Esophagus squamous epithelium (tissue), 5 donors: ENCODE measurements at regions not wholly inside any gene's neighbourhood (a gene's known extent, or its start where the extent isn't known, plus 50 kb on each side); places are given as distances from the start of the nearest gene placed in this dataset.

Experiments
- DNase-seq: peaks from one replicate; lab custom pipeline; 2025; lab: John Stamatoyannopoulos, UW
- H3K27ac ChIP-seq, 4 donors: fragments of 200-600 bp; sonication (generic); one replicate each; pipeline ENCODE4 v1.5.1; 2016 to 2019; ENCODE audit warnings: mild to moderate bottlenecking in 1 of 4
- H3K27me3 ChIP-seq, 4 donors: fragments of 200-600 bp; sonication (generic); 1 replicate in 3 of 4; 2 replicates in 1 of 4; pipeline versions ENCODE4 v1.5.1 to v1.6.0; 2017 to 2021; ENCODE audit warnings: antibody characterized with exemption in 1 of 4
- H3K36me3 ChIP-seq, 3 donors: fragments of 200-600 bp; sonication (generic); one replicate each; pipeline ENCODE4 v1.5.1; 2016 to 2019
- H3K4me1 ChIP-seq, 3 donors: fragments of 200-600 bp; sonication (generic); one replicate each; pipeline ENCODE4 v1.5.1; 2017 to 2019
- H3K4me3 ChIP-seq, 4 donors: fragments of 200-600 bp; sonication (generic); 1 replicate in 3 of 4; 2 replicates in 1 of 4; pipeline ENCODE4 v1.5.1; 2016 to 2019; ENCODE audit warnings: mild to moderate bottlenecking in 2 of 4, moderate library complexity in 1 of 4
- H3K9me3 ChIP-seq, 3 donors: fragments of 200-600 bp; sonication (generic); one replicate each; pipeline ENCODE4 v1.5.1; 2016 to 2019
- POLR2A ChIP-seq, 4 donors: fragments of 450-650 bp; IDR thresholded peaks; one replicate each; pipeline ENCODE4 v1.6.1; 2017; ENCODE audit warnings: antibody characterized with exemption in 4 of 4, mild to moderate bottlenecking in 4 of 4, moderate library complexity in 3 of 4
- WGBS, 2 donors: methylation state at CpG; one replicate each; pipeline ENCODE4 v1.1.5; 2018; 5-methylcytosine and 5-hydroxymethylcytosine counted together
- intact Hi-C: fragments of 100-400 bp; cut with DNase I; formaldehyde crosslinking; loops from one replicate; pipeline ENCODE4 v1.15.0; 2022
- TF ChIP-seq, protein P1 (sequence below), 6 experiments: fragments of 450-650 bp in 4 of 6; fragments of 200-600 bp in 2 of 6; sonication (generic) in 2 of 6; IDR thresholded peaks; one replicate each; pipeline ENCODE4 v1.5.1; 2016 to 2019; ENCODE audit warnings: antibody characterized with exemption in 6 of 6, mild to moderate bottlenecking in 4 of 6, moderate library complexity in 4 of 6
- donor health status: DM: yes; HTN: yes; CAD: no.

DNA sequence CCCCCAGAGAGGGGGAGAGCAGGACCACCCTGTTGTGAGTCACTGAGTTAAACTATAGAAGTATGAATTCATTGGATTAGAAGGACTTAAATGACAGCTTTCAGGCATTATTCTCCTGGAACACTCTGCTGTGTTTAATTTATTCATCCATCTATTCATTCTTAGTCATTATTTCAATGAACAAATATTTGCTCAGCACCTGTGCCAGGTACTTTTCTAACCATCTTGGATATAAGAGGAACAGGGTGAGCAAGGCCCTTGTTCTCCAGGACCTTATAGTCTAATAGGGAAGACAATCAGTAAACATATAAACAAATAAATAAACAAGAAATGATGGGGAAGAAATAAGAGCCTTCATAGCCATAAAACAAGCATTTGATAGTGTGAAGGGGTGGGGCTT lies 483.9 kb upstream of the BRINP1 start:
- TF ChIP-seq, protein P1, sequence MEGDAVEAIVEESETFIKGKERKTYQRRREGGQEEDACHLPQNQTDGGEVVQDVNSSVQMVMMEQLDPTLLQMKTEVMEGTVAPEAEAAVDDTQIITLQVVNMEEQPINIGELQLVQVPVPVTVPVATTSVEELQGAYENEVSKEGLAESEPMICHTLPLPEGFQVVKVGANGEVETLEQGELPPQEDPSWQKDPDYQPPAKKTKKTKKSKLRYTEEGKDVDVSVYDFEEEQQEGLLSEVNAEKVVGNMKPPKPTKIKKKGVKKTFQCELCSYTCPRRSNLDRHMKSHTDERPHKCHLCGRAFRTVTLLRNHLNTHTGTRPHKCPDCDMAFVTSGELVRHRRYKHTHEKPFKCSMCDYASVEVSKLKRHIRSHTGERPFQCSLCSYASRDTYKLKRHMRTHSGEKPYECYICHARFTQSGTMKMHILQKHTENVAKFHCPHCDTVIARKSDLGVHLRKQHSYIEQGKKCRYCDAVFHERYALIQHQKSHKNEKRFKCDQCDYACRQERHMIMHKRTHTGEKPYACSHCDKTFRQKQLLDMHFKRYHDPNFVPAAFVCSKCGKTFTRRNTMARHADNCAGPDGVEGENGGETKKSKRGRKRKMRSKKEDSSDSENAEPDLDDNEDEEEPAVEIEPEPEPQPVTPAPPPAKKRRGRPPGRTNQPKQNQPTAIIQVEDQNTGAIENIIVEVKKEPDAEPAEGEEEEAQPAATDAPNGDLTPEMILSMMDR (IDR thresholded peaks at IDR 0.05) = no peak
- TF ChIP-seq POLR2A (IDR thresholded peaks at IDR 0.05) = no peak

DNA sequence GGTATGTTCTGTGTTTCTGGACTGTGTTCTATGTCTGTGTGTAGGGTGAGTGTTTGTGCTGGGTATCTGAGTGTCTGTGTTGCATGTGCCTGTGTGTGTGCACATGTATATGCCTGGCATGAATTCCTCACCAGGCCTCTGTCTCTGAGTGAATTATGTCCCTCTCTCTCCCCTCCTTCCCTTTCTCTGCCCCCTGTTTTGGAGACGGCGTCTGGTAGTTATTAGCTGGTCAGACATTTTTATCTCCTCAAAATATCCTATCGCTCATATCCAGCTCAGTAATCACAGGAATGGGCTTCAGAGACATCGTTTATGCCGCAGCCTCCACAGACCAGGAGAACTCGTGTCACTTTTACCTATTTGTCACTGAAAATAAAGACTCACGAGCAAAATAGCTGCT lies 483.2 kb upstream of the BRINP1 start:
- peaks cover 0 to 3% (median under 1%) of the 10 kb centered on the region in 4 donors for H3K27me3 ChIP-seq
- WGBS, 2 donors = 39 to 62% methylated on average over 7 of the region's 7 CpGs
- intact Hi-C loops = no loop called here
- H3K27ac ChIP-seq = no peak overlapping the region
- TF ChIP-seq POLR2A (IDR thresholded peaks at IDR 0.05) = no peak
- TF ChIP-seq, protein P1 (IDR thresholded peaks at IDR 0.05) = no peak
- peaks cover 4 to 20% (median 6%) of the 10 kb centered on the region in 3 donors for H3K4me1 ChIP-seq
- no peaks in the 10 kb centered on the region for H3K36me3 ChIP-seq
- no peak for DNase-seq
- H3K4me3 ChIP-seq = no peak overlapping the region
- H3K9me3 ChIP-seq = no peaks in the 10 kb centered on the region

More for the DNA sequence above, 483.9 kb upstream of the BRINP1 start:
- Histone ChIP-seq H3K27me3 (peaks cover 0 to 3% (median under 1%) of the 10 kb centered on the region in 4 donors), H3K36me3 (no peaks in the 10 kb centered on the region), H3K4me3 (no peak overlapping the region), H3K9me3 (no peaks in the 10 kb centered on the region), H3K4me1 (peaks cover 4 to 20% (median 6%) of the 10 kb centered on the region in 3 donors), H3K27ac (no peak overlapping the region)
- DNase-seq = no peak
- intact Hi-C loops = no loop called here

DNA sequence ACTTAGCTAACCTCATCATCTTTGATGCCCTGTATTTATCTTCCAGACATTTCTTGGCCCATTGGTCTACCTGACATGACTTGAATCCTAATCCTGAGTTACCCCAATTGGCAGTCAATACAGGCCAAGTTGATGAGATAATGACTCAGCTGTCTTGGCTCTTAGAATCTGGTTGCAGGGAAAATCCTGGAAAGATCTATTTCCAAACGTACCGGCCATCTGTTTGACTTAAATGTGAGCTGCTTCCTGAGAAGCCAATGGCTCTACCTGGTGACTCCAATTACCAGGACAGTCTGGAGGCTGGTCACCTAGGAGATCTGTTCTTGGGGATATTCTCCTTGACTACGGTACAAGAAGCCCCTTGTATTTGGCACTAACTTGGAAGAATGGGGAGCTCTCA lies 475.2 kb upstream of the BRINP1 start:
- Histone ChIP-seq H3K27ac (no peak overlapping the region), H3K4me3 (no peak overlapping the region), H3K36me3 (no peaks in the 10 kb centered on the region), H3K9me3 (no peaks in the 10 kb centered on the region), H3K27me3 (peaks cover 0 to 3% (median 0%) of the 10 kb centered on the region in 4 donors), H3K4me1 (no peaks in the 10 kb centered on the region)
- DNase-seq = no peak
- intact Hi-C loops = no loop called here
- WGBS, 2 donors = 8 to 37% methylated on average over 2 to 3 of the region's 3 CpGs
- no peak for TF ChIP-seq POLR2A (IDR thresholded peaks at IDR 0.05)

DNA sequence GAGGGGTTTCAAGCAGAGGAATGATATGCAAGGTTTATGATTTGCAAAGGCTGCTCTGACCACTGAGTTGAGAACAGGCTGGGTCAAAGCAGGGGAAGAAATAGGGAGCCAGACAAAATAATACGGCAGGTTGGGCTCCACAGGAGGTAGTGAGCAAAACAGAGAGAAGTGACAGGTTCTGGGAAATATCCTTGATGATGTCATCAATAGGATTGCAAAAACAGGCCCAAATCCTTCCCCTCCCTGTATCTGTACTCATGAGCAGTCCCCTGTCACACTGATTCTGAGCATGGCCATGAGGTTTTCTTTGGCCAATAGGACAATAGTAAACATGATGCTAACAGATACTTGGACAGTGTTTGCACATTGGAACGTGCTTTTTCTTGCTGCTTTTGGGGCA lies 471.8 kb upstream of the BRINP1 start:
- Histone ChIP-seq H3K36me3 (no peaks in the 10 kb centered on the region), H3K4me1 (no peaks in the 10 kb centered on the region), H3K9me3 (no peaks in the 10 kb centered on the region), H3K27me3 (no peaks in the 10 kb centered on the region), H3K27ac (no peak overlapping the region), H3K4me3 (no peak overlapping the region)
- WGBS, 2 donors = 60 to 77% methylated on average over 2 of the region's 2 CpGs
- DNase-seq = no peak
- TF ChIP-seq, protein P1 (IDR thresholded peaks at IDR 0.05) = no peak
- TF ChIP-seq POLR2A (IDR thresholded peaks at IDR 0.05) = no peak
- intact Hi-C loops = no loop called here

DNA sequence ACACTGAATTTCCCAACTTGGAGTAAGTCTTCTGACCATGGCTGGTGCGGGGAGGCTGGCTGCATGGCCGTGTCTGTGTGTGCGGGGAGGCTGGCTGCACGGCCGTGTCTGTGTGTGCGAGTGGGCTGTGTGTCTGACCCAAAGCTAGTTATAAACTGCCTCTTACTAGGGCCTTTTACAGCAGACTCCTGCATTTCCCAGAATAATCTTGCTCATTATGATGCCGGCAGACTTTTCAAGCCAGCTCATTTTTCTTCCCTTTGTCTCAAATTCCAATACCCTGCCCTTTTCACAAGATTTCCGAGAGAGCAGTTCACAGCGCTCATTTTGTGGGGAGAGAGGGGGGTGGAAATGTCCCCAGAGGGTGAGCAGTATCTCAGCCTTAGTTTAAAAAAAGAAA lies 470.7 kb upstream of the BRINP1 start:
- 52 to 65% methylated on average over 4 to 8 of the region's 9 CpGs for WGBS, 2 donors
- Histone ChIP-seq H3K4me1 (no peaks in the 10 kb centered on the region), H3K27ac (no peak overlapping the region), H3K27me3 (no peaks in the 10 kb centered on the region), H3K4me3 (no peak overlapping the region), H3K36me3 (no peaks in the 10 kb centered on the region), H3K9me3 (no peaks in the 10 kb centered on the region)
- TF ChIP-seq POLR2A (IDR thresholded peaks at IDR 0.05) = no peak
- TF ChIP-seq, protein P1 (IDR thresholded peaks at IDR 0.05) = no peak
- intact Hi-C loops = no loop called here
- no peak for DNase-seq

DNA sequence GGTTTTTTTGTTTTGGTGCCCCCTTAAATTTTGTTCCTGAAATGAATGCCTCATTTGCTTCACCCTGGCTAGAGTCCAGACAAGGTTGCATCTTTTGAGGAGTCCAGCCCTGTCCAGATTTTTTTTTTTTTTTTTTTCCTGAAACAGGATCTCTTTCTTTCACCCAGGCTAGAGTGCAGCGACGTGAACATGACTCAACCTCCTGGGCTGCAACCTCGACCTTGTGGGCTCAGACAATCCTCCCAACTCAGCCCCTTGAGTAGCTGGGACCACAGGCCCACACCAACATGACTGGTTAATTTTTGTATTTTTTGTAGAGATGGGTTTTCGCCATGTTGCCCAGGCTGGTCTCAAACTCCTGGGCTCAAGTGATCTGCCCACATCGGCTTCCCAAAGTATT lies 469.0 kb upstream of the BRINP1 start:
- Histone ChIP-seq H3K27me3 (no peaks in the 10 kb centered on the region), H3K36me3 (no peaks in the 10 kb centered on the region), H3K9me3 (no peaks in the 10 kb centered on the region), H3K4me3 (no peak overlapping the region), H3K4me1 (no peaks in the 10 kb centered on the region), H3K27ac (no peak overlapping the region)
- intact Hi-C loops = no loop called here
- no peak for DNase-seq
- TF ChIP-seq POLR2A (IDR thresholded peaks at IDR 0.05) = no peak
- TF ChIP-seq, protein P1 (IDR thresholded peaks at IDR 0.05) = no peak
- 70 to 81% methylated on average over 3 to 4 of the region's 5 CpGs for WGBS, 2 donors
